OCI-LY7 (cell line): ENCODE measurements at regions not wholly inside any gene's neighbourhood (a gene's known extent, or its start where the extent isn't known, plus 50 kb on each side); places are given as distances from the start of the nearest gene placed in this dataset.

Experiments used
- BruUV-seq: library from RNA; stranded (reverse); fragments of 400-500 nt; replicated peaks from 2 replicates; lab custom pipeline; 2021; lab: Mats Ljungman, UMichigan
- CTCF ChIA-PET: fragments of 300-600 bp; sonication (Branson Sonifier 250); formaldehyde crosslinking; loops from one replicate; lab custom pipeline; 2022; ENCODE audit warnings: antibody characterized with exemption; ENCODE audit not compliant: unreplicated experiment; lab: Charles Lee
- POLR2A ChIA-PET: fragments of 300-600 bp; sonication (Branson Sonifier 250); formaldehyde crosslinking; loops from one replicate; lab custom pipeline; 2022; ENCODE audit warnings: antibody characterized with exemption; lab: Charles Lee
- DNase-seq: peaks from one replicate; pipeline ENCODE4 v3.0.0-alpha.2; 2015; ENCODE audit warnings: low spot score
- H2AFZ ChIP-seq: fragments of 200-600 bp; sonication (generic), shearing (Covaris generic); 2 replicates; pipeline ENCODE4 v1.6.1; 2014; ENCODE audit warnings: mild to moderate bottlenecking, antibody characterized with exemption, low read length, moderate library complexity
- H3K27ac ChIP-seq: fragments of 200-600 bp; sonication (generic); 2 replicates; pipeline ENCODE4 v1.5.1; 2014; ENCODE audit warnings: mixed run types, low read depth, mild to moderate bottlenecking, moderate library complexity, low read length, inconsistent platforms; ENCODE audit not compliant: poor library complexity, severe bottlenecking
- H3K36me3 ChIP-seq: fragments of 200-600 bp; sonication (generic); 2 replicates; pipeline ENCODE4 v1.6.1; 2014; ENCODE audit warnings: mild to moderate bottlenecking, antibody characterized with exemption, low read length, moderate library complexity, mixed read lengths; ENCODE audit not compliant: insufficient read depth
- H3K4me1 ChIP-seq: fragments of 200-600 bp; sonication (generic); 2 replicates; pipeline ENCODE4 v1.5.1; 2014; ENCODE audit warnings: mild to moderate bottlenecking, low read length; ENCODE audit not compliant: insufficient read depth, poor library complexity, severe bottlenecking
- H3K4me2 ChIP-seq: fragments of 200-600 bp; sonication (generic); 2 replicates; pipeline ENCODE4 v1.6.1; 2014; ENCODE audit warnings: mild to moderate bottlenecking, low read length
- H3K4me3 ChIP-seq: fragments of 200-600 bp; sonication (generic); 2 replicates; pipeline ENCODE4 v1.5.1; 2014; ENCODE audit warnings: mild to moderate bottlenecking, low read depth, low read length; ENCODE audit not compliant: poor library complexity, severe bottlenecking
- H3K79me2 ChIP-seq: fragments of 200-600 bp; sonication (generic); 2 replicates; pipeline ENCODE4 v1.6.1; 2016; ENCODE audit warnings: low read depth, mild to moderate bottlenecking, low read length, moderate library complexity, mixed read lengths; ENCODE audit not compliant: insufficient read depth
- H3K9me2 ChIP-seq: fragments of 200-600 bp; sonication (generic); 2 replicates; pipeline ENCODE4 v1.6.1; 2016; ENCODE audit warnings: mild to moderate bottlenecking, low read length, mixed read lengths; ENCODE audit not compliant: insufficient read depth
- H3K9me3 ChIP-seq: fragments of 200-600 bp; sonication (generic); 2 replicates; pipeline ENCODE4 v1.6.1; 2014; ENCODE audit warnings: mild to moderate bottlenecking, mixed run types, low read length, mixed read lengths
- H4K20me1 ChIP-seq: fragments of 200-600 bp; sonication (generic); 2 replicates; pipeline ENCODE4 v1.6.1; 2014; ENCODE audit warnings: mild to moderate bottlenecking, antibody characterized with exemption, low read length, moderate library complexity, mixed read lengths; ENCODE audit not compliant: insufficient read depth
- EZH2phosphoT487 ChIP-seq: fragments of 200-600 bp; sonication (generic); IDR thresholded peaks from 2 replicates; pipeline ENCODE4 v1.6.1; 2018; ENCODE audit warnings: low read depth, borderline replicate concordance, mild to moderate bottlenecking, mixed run types, antibody characterized with exemption, low read length, moderate library complexity, mixed read lengths
- intact Hi-C: fragments of 100-400 bp; cut with micrococcal nuclease; formaldehyde crosslinking; loops from one replicate; pipeline ENCODE4 v1.10.0; 2022; ENCODE audit not compliant: unreplicated experiment
- TF ChIP-seq, protein P1 (sequence below): fragments of 200-600 bp; sonication (generic); conservative IDR thresholded peaks from 2 replicates; pipeline ENCODE4 v1.5.1; 2014; ENCODE audit warnings: mild to moderate bottlenecking, antibody characterized with exemption, low read length, moderate library complexity, mixed read lengths

DNA sequence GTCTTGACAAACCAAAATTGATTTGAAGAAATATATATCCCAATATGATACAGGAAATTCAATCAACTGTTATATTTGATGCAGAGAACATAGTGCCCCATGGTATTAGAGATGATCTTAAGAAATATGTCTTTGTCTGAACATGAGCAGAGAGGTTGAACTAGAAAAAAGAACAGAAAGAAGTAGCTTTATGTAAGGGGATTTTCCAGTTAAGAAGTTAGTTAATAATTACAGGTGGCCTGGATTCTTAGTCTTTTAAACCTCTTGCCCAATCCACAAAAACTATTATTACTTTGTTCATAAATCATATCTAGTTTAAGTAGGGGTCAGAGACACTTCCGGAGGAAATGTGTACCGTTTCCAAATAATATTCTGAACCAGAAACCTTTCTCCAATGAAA is 1186.7 kb upstream of the EPHA6 start:
- no TSS peak for BruUV-seq
- CTCF ChIA-PET, result no interaction called here
- POLR2A ChIA-PET, result interaction anchor here (0.6 kb wide), 1 partner anchor 1098 kb away, joined by 5 read pairs; no protein-coding TSS in a partner anchor

DNA sequence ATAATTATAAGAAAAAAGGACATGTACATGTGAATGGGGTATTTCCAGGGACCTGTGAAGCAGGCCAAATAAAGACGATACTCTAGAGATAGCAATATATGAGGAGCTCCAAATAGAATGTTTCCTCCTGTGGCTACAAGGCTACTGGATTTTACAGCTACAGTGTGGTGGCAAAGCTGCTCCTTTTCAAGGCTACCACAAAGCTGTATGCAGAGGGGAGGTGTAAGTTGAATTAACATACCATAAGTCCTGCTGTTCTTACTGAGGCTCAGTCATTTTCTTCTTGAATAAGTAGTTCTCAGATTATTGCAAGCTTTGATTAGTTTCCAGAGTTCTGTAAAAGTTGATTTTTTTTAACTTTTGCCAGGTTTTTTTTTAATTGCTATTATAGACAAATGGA is 1184.6 kb upstream of the EPHA6 start:
- no peaks in the 10 kb centered on the region for H3K4me1 ChIP-seq
- H2AFZ ChIP-seq, result no peak overlapping the region
- no peak for DNase-seq
- intact Hi-C loops, result no loop called here
- no peaks in the 10 kb centered on the region for H4K20me1 ChIP-seq
- CTCF ChIA-PET, result no interaction called here
- POLR2A ChIA-PET, result interaction anchor here (0.6 to 0.7 kb wide), 2 partner anchors 328 to 446 kb away, joined by 3 read pairs; no protein-coding TSS in a partner anchor
- BruUV-seq, result no TSS peak
- H3K79me2 ChIP-seq, result no peaks in the 10 kb centered on the region
- no peak for TF ChIP-seq EZH2phosphoT487
- TF ChIP-seq, protein P1, sequence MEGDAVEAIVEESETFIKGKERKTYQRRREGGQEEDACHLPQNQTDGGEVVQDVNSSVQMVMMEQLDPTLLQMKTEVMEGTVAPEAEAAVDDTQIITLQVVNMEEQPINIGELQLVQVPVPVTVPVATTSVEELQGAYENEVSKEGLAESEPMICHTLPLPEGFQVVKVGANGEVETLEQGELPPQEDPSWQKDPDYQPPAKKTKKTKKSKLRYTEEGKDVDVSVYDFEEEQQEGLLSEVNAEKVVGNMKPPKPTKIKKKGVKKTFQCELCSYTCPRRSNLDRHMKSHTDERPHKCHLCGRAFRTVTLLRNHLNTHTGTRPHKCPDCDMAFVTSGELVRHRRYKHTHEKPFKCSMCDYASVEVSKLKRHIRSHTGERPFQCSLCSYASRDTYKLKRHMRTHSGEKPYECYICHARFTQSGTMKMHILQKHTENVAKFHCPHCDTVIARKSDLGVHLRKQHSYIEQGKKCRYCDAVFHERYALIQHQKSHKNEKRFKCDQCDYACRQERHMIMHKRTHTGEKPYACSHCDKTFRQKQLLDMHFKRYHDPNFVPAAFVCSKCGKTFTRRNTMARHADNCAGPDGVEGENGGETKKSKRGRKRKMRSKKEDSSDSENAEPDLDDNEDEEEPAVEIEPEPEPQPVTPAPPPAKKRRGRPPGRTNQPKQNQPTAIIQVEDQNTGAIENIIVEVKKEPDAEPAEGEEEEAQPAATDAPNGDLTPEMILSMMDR, result no peak
- H3K9me2 ChIP-seq, result no peaks in the 10 kb centered on the region
- no peak overlapping the region for H3K4me2 ChIP-seq
- no peaks in the 10 kb centered on the region for H3K9me3 ChIP-seq
- H3K27ac ChIP-seq, result no peak overlapping the region
- no peaks in the 10 kb centered on the region for H3K36me3 ChIP-seq
- H3K4me3 ChIP-seq, result no peak overlapping the region

More for the DNA sequence above, 1186.7 kb upstream of the EPHA6 start:
- H3K4me1 ChIP-seq, result no peaks in the 10 kb centered on the region
- H3K36me3 ChIP-seq, result no peaks in the 10 kb centered on the region
- H4K20me1 ChIP-seq, result no peaks in the 10 kb centered on the region
- no peak for DNase-seq
- H3K4me3 ChIP-seq, result no peak overlapping the region
- H3K9me3 ChIP-seq, result no peaks in the 10 kb centered on the region
- intact Hi-C loops, result no loop called here
- H2AFZ ChIP-seq, result no peak overlapping the region
- no peak overlapping the region for H3K27ac ChIP-seq
- TF ChIP-seq, protein P1, result no peak
- no peak for TF ChIP-seq EZH2phosphoT487
- H3K4me2 ChIP-seq, result no peak overlapping the region
- no peaks in the 10 kb centered on the region for H3K9me2 ChIP-seq
- no peaks in the 10 kb centered on the region for H3K79me2 ChIP-seq

DNA sequence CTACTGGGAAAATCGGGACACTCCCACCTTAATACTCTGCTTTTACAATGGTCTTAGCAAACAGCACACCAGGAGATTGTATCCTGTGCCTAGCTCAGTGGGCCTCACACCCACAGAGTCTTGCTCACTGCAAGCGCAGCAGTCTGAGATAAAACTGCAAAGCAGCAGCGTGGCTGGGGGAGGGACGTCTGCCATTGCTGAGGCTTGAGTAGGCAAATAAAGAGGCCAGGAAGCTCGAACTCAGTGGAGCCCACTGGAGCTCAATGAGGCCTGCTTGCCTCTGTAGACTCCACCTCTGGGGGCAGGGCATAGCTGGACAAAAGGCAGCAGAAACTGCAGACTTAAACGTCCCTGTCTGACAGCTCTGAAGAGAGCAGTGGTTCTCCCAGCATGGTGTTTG is 1169.1 kb upstream of the EPHA6 start:
- H3K4me2 ChIP-seq, result no peak overlapping the region
- H3K9me2 ChIP-seq, result no peaks in the 10 kb centered on the region
- no peaks in the 10 kb centered on the region for H4K20me1 ChIP-seq
- no peak for DNase-seq
- BruUV-seq, result no TSS peak
- H3K9me3 ChIP-seq, result no peaks in the 10 kb centered on the region
- CTCF ChIA-PET, result no interaction called here
- no peaks in the 10 kb centered on the region for H3K36me3 ChIP-seq
- H3K4me1 ChIP-seq, result no peaks in the 10 kb centered on the region
- H3K4me3 ChIP-seq, result no peak overlapping the region
- no peak overlapping the region for H2AFZ ChIP-seq
- no peak for TF ChIP-seq EZH2phosphoT487
- TF ChIP-seq, protein P1, result no peak
- no peaks in the 10 kb centered on the region for H3K79me2 ChIP-seq
- intact Hi-C loops, result no loop called here
- no peak overlapping the region for H3K27ac ChIP-seq
- POLR2A ChIA-PET, result no interaction called here
